Hepatocyte (in vitro differentiated cells): ENCODE measurements at regions not wholly inside any gene's neighbourhood (a gene's known extent, or its start where the extent isn't known, plus 50 kb on each side); places are given as distances from the start of the nearest gene placed in this dataset.

ENCODE experiments used
- DNase-seq: peaks from one replicate; pipeline ENCODE4 v3.0.0-alpha.2; 2016; ENCODE audit warnings: low spot score
- H2AFZ ChIP-seq: fragments of 200-600 bp; sonication (generic); 2 replicates; pipeline ENCODE4 v1.6.0; 2016; ENCODE audit warnings: antibody characterized with exemption, mild to moderate bottlenecking
- H3K27ac ChIP-seq: fragments of 200-600 bp; sonication (generic); 2 replicates; pipeline ENCODE4 v1.5.1; 2016; ENCODE audit warnings: mild to moderate bottlenecking
- H3K27me3 ChIP-seq: fragments of 200-600 bp; sonication (generic); 2 replicates; pipeline ENCODE4 v1.6.1; 2016
- H3K36me3 ChIP-seq: fragments of 200-600 bp; sonication (generic); replicated peaks from 2 replicates; pipeline ENCODE4 v1.5.1; 2016; ENCODE audit warnings: low read depth; ENCODE audit not compliant: insufficient read depth
- H3K4me1 ChIP-seq: fragments of 200-600 bp; sonication (generic); 2 replicates; pipeline ENCODE4 v1.5.1; 2016; ENCODE audit warnings: mild to moderate bottlenecking, moderate library complexity; ENCODE audit not compliant: insufficient read depth
- H3K4me2 ChIP-seq: fragments of 200-600 bp; sonication (generic); 2 replicates; pipeline ENCODE4 v1.6.0; 2016
- H3K4me3 ChIP-seq: fragments of 200-600 bp; sonication (generic); 2 replicates; pipeline ENCODE4 v1.5.1; 2016; ENCODE audit warnings: mild to moderate bottlenecking
- H3K79me2 ChIP-seq: fragments of 200-600 bp; sonication (generic); 2 replicates; pipeline ENCODE4 v1.6.0; 2017; ENCODE audit warnings: mild to moderate bottlenecking
- H3K9me2 ChIP-seq: fragments of 200-600 bp; sonication (generic); replicated peaks from 2 replicates; pipeline ENCODE4 v1.6.0; 2017; ENCODE audit warnings: mild to moderate bottlenecking; ENCODE audit not compliant: insufficient read depth
- H3K9me3 ChIP-seq: fragments of 200-600 bp; sonication (generic); 2 replicates; pipeline ENCODE4 v1.5.1; 2016; ENCODE audit warnings: low read depth, mild to moderate bottlenecking
- H4K20me1 ChIP-seq: fragments of 200-600 bp; sonication (generic); 2 replicates; pipeline ENCODE4 v1.6.0; 2016; ENCODE audit warnings: mild to moderate bottlenecking; ENCODE audit not compliant: insufficient read depth, poor library complexity, severe bottlenecking
- CTCF ChIP-seq: fragments of 200-600 bp; sonication (generic); IDR thresholded peaks from 2 replicates; pipeline ENCODE4 v1.5.1; 2016; ENCODE audit warnings: antibody characterized with exemption, mild to moderate bottlenecking; ENCODE audit not compliant: poor library complexity
- EZH2 ChIP-seq: fragments of 200-600 bp; sonication (generic); IDR thresholded peaks from 2 replicates; pipeline ENCODE4 v1.6.1; 2016; ENCODE audit warnings: antibody characterized with exemption, mild to moderate bottlenecking, borderline replicate concordance
- EZH2phosphoT487 ChIP-seq: fragments of 200-600 bp; sonication (generic); IDR thresholded peaks from one replicate; pipeline ENCODE4 v1.6.1; 2018; ENCODE audit warnings: antibody characterized with exemption, mild to moderate bottlenecking, low read depth, moderate library complexity; ENCODE audit not compliant: unreplicated experiment, severe bottlenecking
- WGBS: methylation state at CpG from one replicate; pipeline ENCODE4 v1.1.6; 2016; ENCODE audit warnings: low lambda C conversion rate; ENCODE audit errors: missing lambda C conversion rate; 5-methylcytosine and 5-hydroxymethylcytosine counted together

DNA sequence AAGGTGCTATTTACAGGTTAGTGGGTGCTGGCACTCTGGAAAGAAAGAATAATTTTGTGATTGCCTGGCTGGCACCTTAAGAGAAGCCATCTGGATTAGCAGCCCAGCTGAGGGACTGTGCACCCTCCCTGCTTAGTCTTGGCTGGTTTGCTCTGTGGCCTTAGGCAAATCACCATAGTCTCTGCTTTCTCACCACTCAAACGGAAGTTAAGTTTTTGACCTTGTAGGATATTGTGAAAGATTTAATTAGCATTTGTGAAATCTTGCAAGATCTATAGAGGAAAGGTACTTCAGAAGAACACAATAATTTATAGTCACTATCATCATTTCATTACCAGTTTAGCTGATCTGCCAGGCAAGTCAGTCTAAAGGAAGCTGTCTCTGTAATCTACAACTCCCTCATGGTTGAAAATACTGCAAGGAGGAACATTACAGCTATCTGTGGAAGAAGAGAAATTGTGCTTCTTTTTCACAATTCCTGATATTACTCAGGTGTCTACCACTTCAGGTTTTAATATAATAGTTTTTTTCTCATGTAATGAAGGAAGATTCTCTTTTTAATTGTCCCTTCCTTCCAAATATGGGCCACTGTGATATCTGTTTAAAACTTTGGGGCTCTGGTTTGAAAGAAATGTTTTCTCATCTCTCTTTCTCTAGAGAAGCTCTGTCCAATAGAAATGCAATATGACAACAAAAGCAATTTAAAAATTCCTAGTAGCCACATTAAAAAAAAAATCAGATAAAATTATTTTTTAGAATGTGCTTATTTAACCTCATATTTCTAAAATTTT is 219.6 kb downstream of the PTEN start:
- H3K4me2 ChIP-seq = no peak overlapping the region
- H3K27ac ChIP-seq = no peak overlapping the region
- WGBS = 76% methylated on average over 1 of the region's 1 CpG
- no peaks in the 10 kb centered on the region for H3K27me3 ChIP-seq
- no peaks in the 10 kb centered on the region for H3K36me3 ChIP-seq
- TF ChIP-seq EZH2phosphoT487 = no peak
- TF ChIP-seq EZH2 = no peak
- TF ChIP-seq CTCF = no peak
- no peaks in the 10 kb centered on the region for H3K9me3 ChIP-seq
- H3K4me1 ChIP-seq = peaks cover 18% of the 10 kb centered on the region
- DNase-seq = no peak
- no peaks in the 10 kb centered on the region for H3K79me2 ChIP-seq
- no peak overlapping the region for H3K4me3 ChIP-seq
- no peaks in the 10 kb centered on the region for H4K20me1 ChIP-seq
- H3K9me2 ChIP-seq = no peaks in the 10 kb centered on the region
- no peak overlapping the region for H2AFZ ChIP-seq

DNA sequence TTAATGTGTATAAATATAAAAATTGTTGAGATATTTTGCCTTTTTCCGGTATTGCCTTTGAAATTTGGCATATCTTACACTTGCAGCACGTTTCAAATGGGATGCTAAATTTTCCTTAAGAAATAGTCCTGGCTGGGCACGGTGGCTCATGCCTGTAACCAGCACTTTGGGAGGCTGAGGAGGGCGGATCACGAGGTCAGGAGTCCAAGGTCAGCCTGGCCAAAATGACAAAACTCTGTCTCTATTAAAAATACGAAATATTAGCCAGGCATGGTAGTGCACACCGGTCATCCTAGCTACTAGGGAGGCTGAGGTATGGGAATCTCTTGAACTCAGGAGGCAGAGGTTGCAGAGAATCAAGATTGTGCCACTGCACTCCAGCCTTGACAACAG is 220.2 kb downstream of the PTEN start:
- no peak for DNase-seq
- 94% methylated on average over 7 of the region's 7 CpGs for WGBS
- Histone ChIP-seq H3K9me2 (no peaks in the 10 kb centered on the region), H4K20me1 (no peaks in the 10 kb centered on the region), H3K79me2 (no peaks in the 10 kb centered on the region), H3K4me3 (no peak overlapping the region), H3K4me1 (peaks cover 18% of the 10 kb centered on the region), H3K9me3 (no peaks in the 10 kb centered on the region), H3K36me3 (no peaks in the 10 kb centered on the region), H3K27me3 (no peaks in the 10 kb centered on the region), H2AFZ (no peak overlapping the region), H3K4me2 (no peak overlapping the region), H3K27ac (no peak overlapping the region)
- TF ChIP-seq CTCF (no peak), EZH2 (no peak), EZH2phosphoT487 (no peak)

DNA sequence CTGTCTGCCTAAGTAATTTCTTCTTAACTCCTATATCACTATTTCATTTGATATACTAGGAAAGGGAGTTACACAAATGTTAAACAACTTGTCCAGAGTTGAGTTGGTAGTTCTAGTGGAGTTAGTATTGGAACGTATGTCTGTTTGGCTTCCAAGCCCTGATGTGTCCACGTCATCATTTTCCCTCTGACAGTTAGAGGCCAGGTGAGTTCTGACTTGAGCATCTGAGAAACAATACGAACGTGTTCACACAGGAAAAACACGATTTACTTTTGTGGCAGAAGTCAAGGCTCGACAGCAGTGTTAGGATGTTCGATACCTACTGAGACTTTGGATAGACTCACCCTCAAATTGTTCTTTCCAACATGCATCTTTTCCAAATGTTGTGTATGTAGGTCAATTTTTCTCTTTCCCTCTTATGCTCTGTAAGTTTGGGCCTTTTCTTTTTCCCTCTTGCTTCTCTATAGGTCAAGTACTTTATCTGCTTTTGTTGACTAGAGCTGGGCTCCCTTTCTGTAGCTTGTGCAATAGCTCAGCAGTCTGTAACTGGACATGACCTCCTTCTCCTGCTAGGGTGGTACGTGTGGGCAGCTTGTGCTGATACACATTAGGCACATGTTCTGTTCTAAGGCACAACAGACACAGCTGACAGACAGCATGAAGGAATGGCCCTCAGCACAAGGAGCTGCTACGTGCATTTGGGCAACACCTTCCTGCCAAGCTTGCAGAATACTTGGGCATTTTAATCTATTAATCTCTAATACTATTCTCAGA is 222.9 kb downstream of the PTEN start:
- H3K79me2 ChIP-seq = no peaks in the 10 kb centered on the region

More for the DNA sequence above, 222.9 kb downstream of the PTEN start:
- DNase-seq = no peak
- Histone ChIP-seq H3K4me3 (no peak overlapping the region), H2AFZ (no peak overlapping the region), H3K4me2 (no peak overlapping the region), H3K9me3 (no peaks in the 10 kb centered on the region), H3K9me2 (no peaks in the 10 kb centered on the region), H3K4me1 (no peaks in the 10 kb centered on the region), H3K27ac (no peak overlapping the region), H4K20me1 (no peaks in the 10 kb centered on the region), H3K36me3 (no peaks in the 10 kb centered on the region), H3K27me3 (no peaks in the 10 kb centered on the region)
- 93% methylated on average over 9 of the region's 9 CpGs for WGBS
- no peak for TF ChIP-seq EZH2phosphoT487
- TF ChIP-seq CTCF = no peak
- no peak for TF ChIP-seq EZH2
